ENCODE measurements at regions not wholly inside any gene's neighbourhood (a gene's known extent, or its start where the extent isn't known, plus 50 kb on each side); places are given as distances from the start of the nearest gene placed in this dataset.
"Not testable (repeated sequence)": the region's sequence is repeated elsewhere in the genome, so short reads cannot be mapped to it uniquely, and the experiment has no call there.

- TF ChIP-seq POLR2A (IDR thresholded peaks at IDR 0.05) (no peak), CTCF (IDR thresholded peaks at IDR 0.05) (no peak)
- intact Hi-C loops (cut with DNase I; ENCODE audit: low total_unique reads) = no loop called here
- Histone ChIP-seq H3K27me3 (no peaks in the 10 kb centered on the region), H3K27ac (no peak overlapping the region), H3K9me3 (no peaks in the 10 kb centered on the region), H3K4me1 (no peaks in the 10 kb centered on the region), H3K4me3 (peak overlapping the region in 1 of 2 donors; percentile 23), H3K36me3 (ENCODE audit: low read depth, missing control alignments) (no peaks in the 10 kb centered on the region)
- peak; percentile 43 for DNase-seq
- 61 to 78% methylated on average over 17 to 28 of the region's 28 CpGs for WGBS, 2 donors
These were observed 1384.4 kb upstream of the PCDH10 start for GRCh38 chr4:131764730-131765129.

GRCh38 chr4:131774382-131774781 is 1374.7 kb upstream of the PCDH10 start:
- DNase-seq; intact Hi-C loops (cut with DNase I; ENCODE audit: low total_unique reads); H3K4me3 ChIP-seq; H3K9me3 ChIP-seq; H3K27me3 ChIP-seq; H3K36me3 ChIP-seq (ENCODE audit: low read depth, missing control alignments); H3K27ac ChIP-seq; H3K4me1 ChIP-seq: not testable (repeated sequence)
- WGBS, 2 donors = 24 to 54% methylated on average over 3 of the region's 3 CpGs

GRCh38 chr4:131810565-131810964 is 1338.5 kb upstream of the PCDH10 start:
- intact Hi-C loops (cut with DNase I; ENCODE audit: low total_unique reads); H3K9me3 ChIP-seq; H3K27ac ChIP-seq; H3K4me3 ChIP-seq; H3K27me3 ChIP-seq; H3K4me1 ChIP-seq; DNase-seq; H3K36me3 ChIP-seq (ENCODE audit: low read depth, missing control alignments): not testable (repeated sequence)
- WGBS, 2 donors = 32 to 40% methylated on average over 3 of the region's 3 CpGs

Small RNA genes lying in the stretch of these regions (small RNA-seq; reads per million reads assigned to genes)
- gene AC105424.1 (0 reads per million in 2 donors), gene RF00156 (0 reads per million in 2 donors), gene RN7SL205P (0 reads per million in 2 donors), gene RNU6-224P (0 reads per million in 2 donors)

Data from testis (tissue), 2 donors.